Osteoblast (primary cell): ENCODE measurements at regions not wholly inside any gene's neighbourhood (a gene's known extent, or its start where the extent isn't known, plus 50 kb on each side); places are given as distances from the start of the nearest gene placed in this dataset. TPM values are rescaled to one million over a fixed set of nuclear protein-coding genes. Genes with fewer than 3 reads are reported as not detected.

Experiments used
- DNase-seq: peaks from one replicate; pipeline ENCODE4 v3.0.0; 2011; ENCODE audit warnings: low spot score, mixed read lengths; ENCODE audit not compliant: insufficient read length; ENCODE audit errors: missing footprints
- H2AFZ ChIP-seq: 2 replicates; pipeline ENCODE4 v1.6.0; 2011; ENCODE audit warnings: mild to moderate bottlenecking, low read length
- H3K27ac ChIP-seq: 2 replicates; pipeline ENCODE4 v1.5.1; 2011; ENCODE audit warnings: mild to moderate bottlenecking, low read depth, low read length, moderate library complexity
- H3K27me3 ChIP-seq: 2 replicates; pipeline ENCODE4 v1.6.0; 2012; ENCODE audit warnings: mild to moderate bottlenecking, control low read depth, inconsistent platforms, low read length, moderate library complexity; ENCODE audit not compliant: insufficient read depth
- H3K36me3 ChIP-seq: 2 replicates; pipeline ENCODE4 v1.5.1; 2011; ENCODE audit warnings: mild to moderate bottlenecking, low read length, control low read depth, moderate library complexity; ENCODE audit not compliant: insufficient read depth
- H3K4me1 ChIP-seq: 2 replicates; pipeline ENCODE4 v1.5.1; 2011; ENCODE audit warnings: mild to moderate bottlenecking, low read length, control low read depth, moderate library complexity; ENCODE audit not compliant: insufficient read depth
- H3K4me2 ChIP-seq: 2 replicates; pipeline ENCODE4 v1.6.0; 2011; ENCODE audit warnings: mild to moderate bottlenecking, low read length; ENCODE audit not compliant: insufficient read depth
- H3K4me3 ChIP-seq: fragments of 200-600 bp; sonication (generic); 3 replicates; pipeline ENCODE4 v1.5.1; 2012; ENCODE audit warnings: mild to moderate bottlenecking, low read length, inconsistent platforms; ENCODE audit not compliant: insufficient read depth
- H3K79me2 ChIP-seq: 2 replicates; pipeline ENCODE4 v1.6.0; 2012; ENCODE audit warnings: mild to moderate bottlenecking, low read length, control low read depth, inconsistent platforms; ENCODE audit not compliant: insufficient read depth
- H3K9me3 ChIP-seq: 2 replicates; pipeline ENCODE4 v1.5.1; 2011; ENCODE audit warnings: low read depth, low read length, control low read depth
- H4K20me1 ChIP-seq: 2 replicates; pipeline ENCODE4 v1.6.0; 2012; ENCODE audit warnings: mild to moderate bottlenecking, low read length, control low read depth; ENCODE audit not compliant: insufficient read depth
- CTCF ChIP-seq: IDR thresholded peaks from 2 replicates; pipeline ENCODE4 v1.5.1; 2011; ENCODE audit warnings: mild to moderate bottlenecking, low read depth, low read length, moderate library complexity; ENCODE audit errors: extremely low read depth
- small RNA-seq: library from RNA; depleted of rRNA; stranded (forward); fragments of <200 nt; gene quantifications from one replicate; pipeline ENCODE3, GENCODE V24; 2012

- no peak for DNase-seq
- no peak for TF ChIP-seq CTCF
- H3K79me2 ChIP-seq = no peaks in the 10 kb centered on the region
- H3K9me3 ChIP-seq = no peaks in the 10 kb centered on the region
- no peak overlapping the region for H3K4me3 ChIP-seq
- H3K27me3 ChIP-seq = no peaks in the 10 kb centered on the region
- H4K20me1 ChIP-seq = no peaks in the 10 kb centered on the region
- H3K27ac ChIP-seq = no peak overlapping the region
- no peak overlapping the region for H2AFZ ChIP-seq
- H3K4me2 ChIP-seq = no peak overlapping the region
- H3K4me1 ChIP-seq = no peaks in the 10 kb centered on the region
- H3K36me3 ChIP-seq = no peaks in the 10 kb centered on the region
Measured at GRCh38 chr20:6180531-6180930, 57.7 kb upstream of the FERMT1 start.

GRCh38 chr20:6178537-6178936 lies 55.7 kb upstream of the FERMT1 start:
- H3K4me1 ChIP-seq = no peaks in the 10 kb centered on the region
- no peaks in the 10 kb centered on the region for H3K79me2 ChIP-seq
- H2AFZ ChIP-seq = no peak overlapping the region
- H3K4me3 ChIP-seq = no peak overlapping the region
- no peaks in the 10 kb centered on the region for H4K20me1 ChIP-seq
- peak; percentile 43 for DNase-seq
- H3K9me3 ChIP-seq = no peaks in the 10 kb centered on the region
- H3K4me2 ChIP-seq = no peak overlapping the region
- no peaks in the 10 kb centered on the region for H3K36me3 ChIP-seq
- TF ChIP-seq CTCF = peak; percentile 52
- H3K27me3 ChIP-seq = no peaks in the 10 kb centered on the region
- H3K27ac ChIP-seq = no peak overlapping the region

GRCh38 chr20:6173481-6173880 lies 50.7 kb upstream of the FERMT1 start:
- Histone ChIP-seq H2AFZ (no peak overlapping the region), H4K20me1 (no peaks in the 10 kb centered on the region), H3K4me3 (no peak overlapping the region), H3K79me2 (no peaks in the 10 kb centered on the region), H3K4me1 (no peaks in the 10 kb centered on the region), H3K36me3 (no peaks in the 10 kb centered on the region), H3K9me3 (no peaks in the 10 kb centered on the region), H3K27ac (no peak overlapping the region), H3K27me3 (no peaks in the 10 kb centered on the region), H3K4me2 (no peak overlapping the region)
- no peak for TF ChIP-seq CTCF
- DNase-seq = no peak

Small RNAs in the stretch of these regions (small RNA-seq; reads per million reads assigned to genes)
- gene AL109618.2 = not detected
